OCI-LY7 (cell line): ENCODE measurements at regions not wholly inside any gene's neighbourhood (a gene's known extent, or its start where the extent isn't known, plus 50 kb on each side); places are given as distances from the start of the nearest gene placed in this dataset.

ENCODE experiments used
- EZH2phosphoT487 ChIP-seq: fragments of 200-600 bp; sonication (generic); IDR thresholded peaks from 2 replicates; pipeline ENCODE4 v1.6.1; 2018; ENCODE audit warnings: low read depth, borderline replicate concordance, mild to moderate bottlenecking, mixed run types, antibody characterized with exemption, low read length, moderate library complexity, mixed read lengths
- TF ChIP-seq, protein P1 (sequence below): fragments of 200-600 bp; sonication (generic); conservative IDR thresholded peaks from 2 replicates; pipeline ENCODE4 v1.5.1; 2014; ENCODE audit warnings: mild to moderate bottlenecking, antibody characterized with exemption, low read length, moderate library complexity, mixed read lengths

DNA sequence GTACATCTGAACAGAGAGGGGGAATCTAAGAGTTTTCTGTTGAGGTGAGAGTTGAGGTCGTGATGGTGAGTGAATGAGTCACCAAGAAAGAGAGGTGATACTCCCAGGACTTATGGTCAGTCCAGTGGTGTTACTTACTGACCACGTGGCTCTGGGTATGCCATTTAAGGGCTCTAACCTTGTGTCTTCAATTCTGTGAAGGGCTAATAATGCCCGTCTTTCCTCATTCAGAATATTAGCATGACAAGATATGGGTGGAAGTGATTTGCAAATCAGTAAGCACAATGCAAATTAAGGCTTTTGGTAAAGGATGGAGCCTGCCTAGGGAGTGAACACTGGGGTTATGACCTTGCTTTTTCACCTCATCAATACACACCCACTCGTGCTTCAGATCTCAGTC, 75.2 kb downstream of the COQ2 start:
- TF ChIP-seq, protein P1, sequence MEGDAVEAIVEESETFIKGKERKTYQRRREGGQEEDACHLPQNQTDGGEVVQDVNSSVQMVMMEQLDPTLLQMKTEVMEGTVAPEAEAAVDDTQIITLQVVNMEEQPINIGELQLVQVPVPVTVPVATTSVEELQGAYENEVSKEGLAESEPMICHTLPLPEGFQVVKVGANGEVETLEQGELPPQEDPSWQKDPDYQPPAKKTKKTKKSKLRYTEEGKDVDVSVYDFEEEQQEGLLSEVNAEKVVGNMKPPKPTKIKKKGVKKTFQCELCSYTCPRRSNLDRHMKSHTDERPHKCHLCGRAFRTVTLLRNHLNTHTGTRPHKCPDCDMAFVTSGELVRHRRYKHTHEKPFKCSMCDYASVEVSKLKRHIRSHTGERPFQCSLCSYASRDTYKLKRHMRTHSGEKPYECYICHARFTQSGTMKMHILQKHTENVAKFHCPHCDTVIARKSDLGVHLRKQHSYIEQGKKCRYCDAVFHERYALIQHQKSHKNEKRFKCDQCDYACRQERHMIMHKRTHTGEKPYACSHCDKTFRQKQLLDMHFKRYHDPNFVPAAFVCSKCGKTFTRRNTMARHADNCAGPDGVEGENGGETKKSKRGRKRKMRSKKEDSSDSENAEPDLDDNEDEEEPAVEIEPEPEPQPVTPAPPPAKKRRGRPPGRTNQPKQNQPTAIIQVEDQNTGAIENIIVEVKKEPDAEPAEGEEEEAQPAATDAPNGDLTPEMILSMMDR = no peak
- TF ChIP-seq EZH2phosphoT487 = no peak
